ENCODE measurements at regions not wholly inside any gene's neighbourhood (a gene's known extent, or its start where the extent isn't known, plus 50 kb on each side); places are given as distances from the start of the nearest gene placed in this dataset.

GRCh38 chr9:117535973-117536372 lies 121.1 kb upstream of the ASTN2 start:
- no peak overlapping the region for H3K4me3 Mint-ChIP-seq
- peaks cover under 1% of the 10 kb centered on the region for H3K9me3 Mint-ChIP-seq
- no peak for DNase-seq (ENCODE audit: low spot score in 2 of 2)
- peaks cover 2% of the 10 kb centered on the region for H3K27me3 Mint-ChIP-seq
- H3K4me1 Mint-ChIP-seq, result peaks cover under 1% of the 10 kb centered on the region
- ATAC-seq (ENCODE audit: low read depth), result no peak
- H3K36me3 Mint-ChIP-seq, result no peaks in the 10 kb centered on the region
- no peak overlapping the region for H3K27ac Mint-ChIP-seq

DNA sequence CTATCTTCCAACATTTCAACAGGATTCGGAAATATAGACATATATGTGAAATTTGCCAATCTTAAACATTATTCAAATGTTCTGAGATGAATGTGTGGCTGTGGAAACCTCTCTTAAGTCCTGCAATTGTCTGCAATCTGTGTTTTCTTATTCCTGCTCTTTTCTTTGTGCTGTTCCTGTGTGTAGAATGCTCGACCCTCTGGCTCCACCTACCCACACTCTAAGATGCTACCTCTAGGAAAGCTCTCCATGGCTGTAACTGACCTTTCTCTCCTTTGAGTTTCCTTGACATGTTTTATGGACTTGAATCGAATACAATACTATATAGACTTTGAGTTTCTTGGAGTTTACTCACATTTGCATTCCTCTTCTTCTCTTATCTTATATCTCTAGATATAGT lies 120.6 kb upstream of the ASTN2 start:
- DNase-seq (ENCODE audit: low spot score in 2 of 2), result no peak

GRCh38 chr9:117528225-117528624 lies 113.4 kb upstream of the ASTN2 start:
- ATAC-seq (ENCODE audit: low read depth) (no peak), DNase-seq (ENCODE audit: low spot score in 2 of 2) (no peak)
- Mint-ChIP-seq H3K27me3 (peaks cover 5% of the 10 kb centered on the region), H3K9me3 (peaks cover 3% of the 10 kb centered on the region), H3K4me1 (peaks cover 2% of the 10 kb centered on the region), H3K27ac (no peak overlapping the region), H3K4me3 (no peak overlapping the region), H3K36me3 (no peaks in the 10 kb centered on the region)

More for the DNA sequence above, 120.6 kb upstream of the ASTN2 start:
- no peaks in the 10 kb centered on the region for H3K36me3 Mint-ChIP-seq
- no peak overlapping the region for H3K4me3 Mint-ChIP-seq
- peaks cover 3% of the 10 kb centered on the region for H3K27me3 Mint-ChIP-seq
- peaks cover 2% of the 10 kb centered on the region for H3K4me1 Mint-ChIP-seq
- H3K9me3 Mint-ChIP-seq, result peaks cover 1% of the 10 kb centered on the region
- no peak overlapping the region for H3K27ac Mint-ChIP-seq
- no peak for ATAC-seq (ENCODE audit: low read depth)

- no peak for DNase-seq (ENCODE audit: low spot score in 2 of 2)
- Mint-ChIP-seq H3K4me3 (no peak overlapping the region), H3K4me1 (peaks cover 2% of the 10 kb centered on the region), H3K36me3 (no peaks in the 10 kb centered on the region), H3K9me3 (peaks cover 3% of the 10 kb centered on the region), H3K27me3 (peaks cover 5% of the 10 kb centered on the region), H3K27ac (no peak overlapping the region)
- ATAC-seq (ENCODE audit: low read depth), result no peak
These were observed 111.8 kb upstream of the ASTN2 start for GRCh38 chr9:117526674-117527073.

DNA sequence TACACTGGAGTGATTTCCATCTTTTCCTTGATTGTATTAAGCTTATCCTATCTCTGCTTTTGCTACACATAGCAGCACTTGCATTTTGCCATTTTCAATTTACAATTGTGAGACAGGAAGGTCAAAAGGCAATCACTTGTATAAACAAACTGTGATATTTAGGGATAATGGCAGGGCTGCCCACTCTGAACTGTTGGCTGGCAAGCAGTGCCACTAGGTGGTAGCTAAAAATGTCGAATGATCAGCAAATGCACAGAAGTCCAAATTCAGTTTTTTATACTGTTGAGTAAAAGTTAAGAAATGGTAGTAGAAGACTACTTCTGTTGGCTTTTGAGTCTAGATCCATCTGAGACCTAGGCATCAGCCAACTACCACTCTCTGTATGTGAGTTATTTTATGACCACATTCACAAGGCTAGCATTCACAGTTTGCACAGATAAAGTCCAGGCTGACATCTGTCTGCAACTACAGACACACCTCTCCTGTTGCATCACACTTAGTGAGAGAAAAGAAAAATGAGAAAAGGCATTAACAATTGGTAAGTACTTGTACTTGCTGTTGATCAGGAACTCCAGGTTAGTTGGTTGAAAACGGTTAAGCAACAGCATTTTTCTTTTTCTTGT lies 108.8 kb upstream of the ASTN2 start:
- no peaks in the 10 kb centered on the region for H3K4me1 Mint-ChIP-seq
- H3K36me3 Mint-ChIP-seq, result no peaks in the 10 kb centered on the region
- no peak for ATAC-seq (ENCODE audit: low read depth)
- H3K27me3 Mint-ChIP-seq, result peaks cover 4% of the 10 kb centered on the region
- no peak overlapping the region for H3K4me3 Mint-ChIP-seq
- no peak for DNase-seq (ENCODE audit: low spot score in 2 of 2)
- peaks cover 3% of the 10 kb centered on the region for H3K9me3 Mint-ChIP-seq
- no peak overlapping the region for H3K27ac Mint-ChIP-seq

GRCh38 chr9:117521293-117521692 lies 106.4 kb upstream of the ASTN2 start:
- H3K27me3 Mint-ChIP-seq, result peaks cover 5% of the 10 kb centered on the region
- H3K4me1 Mint-ChIP-seq, result no peaks in the 10 kb centered on the region
- no peak overlapping the region for H3K27ac Mint-ChIP-seq
- H3K9me3 Mint-ChIP-seq, result peaks cover 5% of the 10 kb centered on the region
- H3K4me3 Mint-ChIP-seq, result no peak overlapping the region
- DNase-seq (ENCODE audit: low spot score in 2 of 2) (no peak), ATAC-seq (ENCODE audit: low read depth) (no peak)
- no peaks in the 10 kb centered on the region for H3K36me3 Mint-ChIP-seq

- Mint-ChIP-seq H3K4me3 (no peak overlapping the region), H3K4me1 (no peaks in the 10 kb centered on the region), H3K9me3 (peaks cover 5% of the 10 kb centered on the region), H3K36me3 (no peaks in the 10 kb centered on the region), H3K27ac (no peak overlapping the region), H3K27me3 (peaks cover 10% of the 10 kb centered on the region)
- ATAC-seq (ENCODE audit: low read depth) (no peak), DNase-seq (ENCODE audit: low spot score in 2 of 2) (no peak)
These were observed 102.1 kb upstream of the ASTN2 start for GRCh38 chr9:117516676-117517632.

DNA sequence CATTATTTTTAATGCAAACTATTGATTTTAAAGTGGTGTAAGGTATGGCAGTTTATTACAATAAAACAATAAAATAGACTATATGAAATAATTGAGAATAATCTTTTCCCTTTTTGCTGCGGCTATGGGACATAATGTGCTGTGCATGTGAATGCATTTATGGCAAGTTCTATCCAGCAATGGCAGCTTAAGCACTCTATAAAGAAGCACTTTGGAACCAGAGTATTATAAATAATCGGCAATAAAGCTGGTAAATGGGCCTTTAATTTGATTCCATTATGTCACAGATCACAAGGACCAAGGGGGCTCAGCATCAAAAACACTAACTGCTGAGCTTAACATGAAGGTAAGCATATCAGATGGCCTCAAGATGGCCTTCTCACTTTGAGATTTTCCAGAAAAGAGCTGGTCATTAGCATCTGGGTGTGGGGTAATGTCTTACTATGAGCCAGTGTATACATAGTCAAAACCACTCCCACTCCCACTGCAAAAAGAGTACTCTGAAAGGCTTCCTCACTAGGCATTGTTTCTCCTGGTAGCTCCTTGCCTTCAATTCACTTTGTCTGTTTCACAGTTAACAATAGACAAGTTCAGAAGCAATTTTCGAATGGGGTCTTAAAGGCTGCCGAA lies 97.1 kb upstream of the ASTN2 start:
- no peak for ATAC-seq (ENCODE audit: low read depth)
- H3K27me3 Mint-ChIP-seq, result peaks cover 8% of the 10 kb centered on the region
- no peaks in the 10 kb centered on the region for H3K36me3 Mint-ChIP-seq
- H3K4me1 Mint-ChIP-seq, result no peaks in the 10 kb centered on the region
- H3K27ac Mint-ChIP-seq, result no peak overlapping the region
- H3K9me3 Mint-ChIP-seq, result peaks cover 2% of the 10 kb centered on the region
- DNase-seq (ENCODE audit: low spot score in 2 of 2), result no peak
- no peak overlapping the region for H3K4me3 Mint-ChIP-seq

- DNase-seq (ENCODE audit: low spot score in 2 of 2) (no peak), ATAC-seq (ENCODE audit: low read depth) (no peak)
- H3K36me3 Mint-ChIP-seq, result no peaks in the 10 kb centered on the region
- peaks cover 6% of the 10 kb centered on the region for H3K4me1 Mint-ChIP-seq
- no peak overlapping the region for H3K4me3 Mint-ChIP-seq
- H3K9me3 Mint-ChIP-seq, result peaks cover 12% of the 10 kb centered on the region
- no peaks in the 10 kb centered on the region for H3K27me3 Mint-ChIP-seq
- no peak overlapping the region for H3K27ac Mint-ChIP-seq
These were observed 81.5 kb upstream of the ASTN2 start for GRCh38 chr9:117496307-117496706.

DNA sequence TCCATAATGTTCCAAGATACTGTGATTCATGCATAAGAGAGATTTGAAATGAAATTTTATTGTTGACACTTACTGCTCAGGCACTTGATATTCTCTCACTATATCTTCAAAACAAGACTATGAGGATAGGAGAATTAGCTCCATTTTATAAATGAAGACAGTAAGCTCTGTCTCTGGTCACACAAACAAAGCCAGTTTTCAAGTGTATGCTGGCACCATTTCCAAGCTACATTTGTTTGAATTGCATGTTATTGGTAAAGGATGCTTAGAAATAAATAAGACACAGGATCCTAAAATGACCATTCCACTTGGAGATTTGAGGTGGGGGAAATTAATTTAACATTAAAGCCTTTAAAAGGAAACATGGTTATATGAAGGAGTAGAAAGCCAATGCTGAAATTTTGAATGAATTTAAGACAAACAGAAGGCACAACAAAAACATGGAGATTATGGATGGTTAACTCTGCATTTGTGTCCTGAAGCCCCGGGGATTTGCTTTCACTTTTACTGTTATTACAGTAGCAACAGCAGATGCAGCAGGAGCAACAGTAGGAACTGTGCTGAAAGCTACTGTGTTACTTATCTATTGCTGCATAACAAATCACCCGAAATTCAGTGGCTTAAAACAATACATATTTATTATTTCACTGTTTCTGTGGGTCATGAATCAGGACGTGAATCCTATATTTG lies 79.7 kb upstream of the ASTN2 start:
- no peaks in the 10 kb centered on the region for H3K36me3 Mint-ChIP-seq
- ATAC-seq (ENCODE audit: low read depth) (no peak), DNase-seq (ENCODE audit: low spot score in 2 of 2) (no peak)
- H3K27ac Mint-ChIP-seq, result no peak overlapping the region
- H3K4me1 Mint-ChIP-seq, result peaks cover 6% of the 10 kb centered on the region
- peaks cover 1% of the 10 kb centered on the region for H3K27me3 Mint-ChIP-seq
- peaks cover 10% of the 10 kb centered on the region for H3K9me3 Mint-ChIP-seq
- H3K4me3 Mint-ChIP-seq, result no peak overlapping the region

GRCh38 chr9:117492476-117492875 lies 77.6 kb upstream of the ASTN2 start:
- Mint-ChIP-seq H3K9me3 (peaks cover 5% of the 10 kb centered on the region), H3K4me3 (no peak overlapping the region), H3K4me1 (peaks cover 6% of the 10 kb centered on the region), H3K36me3 (no peaks in the 10 kb centered on the region), H3K27me3 (peaks cover 4% of the 10 kb centered on the region), H3K27ac (no peak overlapping the region)
- ATAC-seq (ENCODE audit: low read depth), result no peak
- DNase-seq (ENCODE audit: low spot score in 2 of 2), result no peak

GRCh38 chr9:117491491-117491890 lies 76.6 kb upstream of the ASTN2 start:
- H3K4me1 Mint-ChIP-seq, result peaks cover 6% of the 10 kb centered on the region
- DNase-seq (ENCODE audit: low spot score in 2 of 2), result no peak

DNA sequence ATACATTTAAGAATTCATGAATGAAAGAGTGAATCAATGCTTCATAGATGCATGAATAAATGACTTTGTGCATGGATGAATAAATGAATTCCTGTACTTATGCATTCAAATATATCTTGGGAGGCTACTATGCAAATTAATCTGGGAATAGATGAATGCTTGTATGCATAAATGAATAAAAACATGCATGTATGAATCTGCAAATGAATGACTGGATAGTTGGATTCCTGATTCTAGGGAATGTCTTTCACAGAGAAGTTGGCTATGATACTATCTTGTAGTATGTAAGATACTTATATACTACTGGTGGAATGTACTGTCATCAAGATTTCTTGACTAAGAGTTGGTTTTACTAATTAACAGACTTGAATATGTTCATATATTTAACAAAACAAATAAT lies 75.3 kb upstream of the ASTN2 start:
- Mint-ChIP-seq H3K4me1 (peaks cover 3% of the 10 kb centered on the region), H3K27ac (no peak overlapping the region), H3K4me3 (no peak overlapping the region), H3K36me3 (no peaks in the 10 kb centered on the region), H3K27me3 (peaks cover 6% of the 10 kb centered on the region), H3K9me3 (no peaks in the 10 kb centered on the region)
- no peak for DNase-seq (ENCODE audit: low spot score in 2 of 2)
- ATAC-seq (ENCODE audit: low read depth), result no peak

More at GRCh38 chr9:117491491-117491890, 76.6 kb upstream of the ASTN2 start:
- Mint-ChIP-seq H3K9me3 (peaks cover 1% of the 10 kb centered on the region), H3K4me3 (no peak overlapping the region), H3K27me3 (peaks cover 4% of the 10 kb centered on the region), H3K27ac (no peak overlapping the region), H3K36me3 (no peaks in the 10 kb centered on the region)
- ATAC-seq (ENCODE audit: low read depth), result no peak

GRCh38 chr9:117488659-117489058 lies 73.8 kb upstream of the ASTN2 start:
- H3K27me3 Mint-ChIP-seq, result peaks cover 8% of the 10 kb centered on the region
- no peak for ATAC-seq (ENCODE audit: low read depth)
- H3K9me3 Mint-ChIP-seq, result no peaks in the 10 kb centered on the region
- H3K27ac Mint-ChIP-seq, result no peak overlapping the region
- DNase-seq (ENCODE audit: low spot score in 2 of 2), result no peak
- H3K4me3 Mint-ChIP-seq, result no peak overlapping the region
- no peaks in the 10 kb centered on the region for H3K36me3 Mint-ChIP-seq
- H3K4me1 Mint-ChIP-seq, result no peaks in the 10 kb centered on the region

All from memory B cell (primary cell).